K562 (cell line): ENCODE measurements at regions not wholly inside any gene's neighbourhood (a gene's known extent, or its start where the extent isn't known, plus 50 kb on each side); places are given as distances from the start of the nearest gene placed in this dataset.

Source experiments
- ATAC-seq: fragments of 200-7000 bp; cut with Tn5 transposase; 3 replicates; pipeline ENCODE4 v1.9.1; 2020; ENCODE audit warnings: moderate library complexity
- BruUV-seq: library from RNA; stranded (reverse); fragments of 400-500 nt; replicated peaks from 2 replicates; lab custom pipeline; 2021; lab: Mats Ljungman, UMichigan
- CTCF ChIA-PET: fragments of 300-600 bp; formaldehyde crosslinking; extraction: SDS; loops from one replicate; lab custom pipeline; 2021; ENCODE audit warnings: low intra/inter-chr PET ratio; lab: Yijun Ruan, JAX
- POLR2A ChIA-PET: fragments of 300-600, 350-650 bp; sonication (Branson Sonifier 250); formaldehyde crosslinking; extraction: SDS; loops from one replicate; lab custom pipeline; 2021; ENCODE audit warnings: antibody characterized with exemption, inconsistent platforms; lab: Yijun Ruan, JAX
- DNase-seq, 4 experiments: peaks; one replicate each; pipeline versions ENCODE4 v3.0.0 to v3.0.0-alpha.2; 2011 to 2018; ENCODE audit warnings: low spot score in 3 of 4, mixed read lengths in 3 of 4; ENCODE audit errors: extremely low read depth in 1 of 4
- FAIRE-seq: peaks from 2 replicates; lab custom pipeline; 2011; peaks lifted over from hg19 to GRCh38; lab: Jason Lieb, UNC
- H2AFZ ChIP-seq: 2 replicates; pipeline ENCODE4 v1.6.0; 2011; ENCODE audit warnings: low read depth, low read length, control low read depth, inconsistent platforms
- H3K27ac ChIP-seq: fragments of 200-600 bp; 3 replicates; pipeline ENCODE4 v1.8.0; 2011; ENCODE audit warnings: low read depth, mild to moderate bottlenecking, control low read depth, inconsistent platforms, low read length, moderate library complexity, mixed read lengths; ENCODE audit errors: extremely low read depth
- H3K27me3 ChIP-seq, 2 experiments: fragments of 300-600 bp in 1 of 2; 2 replicates in 1 of 2; 3 replicates in 1 of 2; pipeline versions ENCODE4 v1.6.0 to v1.8.0; 2011; ENCODE audit warnings: inconsistent platforms in 2 of 2, low read length in 2 of 2, mild to moderate bottlenecking in 1 of 2, mixed read lengths in 1 of 2, moderate library complexity in 1 of 2; ENCODE audit not compliant: control insufficient read depth in 2 of 2, insufficient read depth in 2 of 2
- H3K36me3 ChIP-seq: fragments of 300-600 bp; 3 replicates; pipeline ENCODE4 v1.8.0; 2011; ENCODE audit warnings: mild to moderate bottlenecking, low read length, inconsistent platforms; ENCODE audit not compliant: control insufficient read depth, insufficient read depth
- H3K4me1 ChIP-seq, 2 experiments: fragments of 200-600 bp in 1 of 2; replicated peaks in 1 of 2; 2 replicates in 1 of 2; 3 replicates in 1 of 2; pipeline versions ENCODE4 v1.5.1 to v1.8.0; 2011; ENCODE audit warnings: inconsistent platforms in 2 of 2, low read length in 2 of 2, mild to moderate bottlenecking in 1 of 2, mixed read lengths in 1 of 2, moderate library complexity in 1 of 2; ENCODE audit not compliant: control insufficient read depth in 2 of 2, insufficient read depth in 2 of 2
- H3K4me2 ChIP-seq: 2 replicates; pipeline ENCODE4 v1.6.1; 2011; ENCODE audit warnings: low read length, control low read depth, inconsistent platforms, mixed read lengths; ENCODE audit not compliant: insufficient read depth
- H3K4me3 ChIP-seq: fragments of 200-600 bp; sonication (generic), shearing (Covaris generic); 2 replicates; pipeline ENCODE4 v1.5.1; 2016; ENCODE audit warnings: control low read depth, inconsistent platforms
- H3K79me2 ChIP-seq: fragments of 200-600 bp; 3 replicates; pipeline ENCODE4 v1.8.0; 2011; ENCODE audit warnings: low read length, inconsistent platforms; ENCODE audit not compliant: control insufficient read depth, insufficient read depth
- H3K9ac ChIP-seq, 2 experiments: 2 replicates each; pipeline versions ENCODE4 v1.6.0 to v1.6.1; 2011; ENCODE audit warnings: low read depth in 2 of 2, low read length in 2 of 2, control low read depth in 1 of 2, inconsistent platforms in 1 of 2, mild to moderate bottlenecking in 1 of 2, mixed read lengths in 1 of 2; ENCODE audit not compliant: insufficient read depth in 1 of 2
- H3K9me1 ChIP-seq: one replicate; pipeline ENCODE4 v1.6.0; 2011; ENCODE audit warnings: inconsistent platforms, mild to moderate bottlenecking, low read length, moderate library complexity; ENCODE audit not compliant: control insufficient read depth, insufficient read depth
- H3K9me3 ChIP-seq: replicated peaks from 2 replicates; pipeline ENCODE4 v1.5.1; 2011; ENCODE audit warnings: low read depth, low read length, inconsistent platforms; ENCODE audit not compliant: control insufficient read depth, insufficient read depth
- H4K20me1 ChIP-seq: replicated peaks from 2 replicates; pipeline ENCODE4 v1.6.1; 2011; ENCODE audit warnings: low read length, inconsistent platforms, mixed read lengths; ENCODE audit not compliant: control insufficient read depth, insufficient read depth
- CREBBP ChIP-seq: IDR thresholded peaks from one replicate; pipeline ENCODE4 v1.6.1; 2012; ENCODE audit warnings: low read depth, mild to moderate bottlenecking, control low read depth, inconsistent platforms, low read length
- PHF21A ChIP-seq: fragments of 450-650 bp; IDR thresholded peaks from 2 replicates; pipeline ENCODE4 v1.6.1; 2017; ENCODE audit warnings: low read depth, borderline replicate concordance
- TCFL5 ChIP-seq: fragments of 250-450 bp; sonication (Bioruptor Pico); conservative IDR thresholded peaks from 2 replicates; pipeline ENCODE4 v1.6.1; 2021; ENCODE audit warnings: mild to moderate bottlenecking, moderate library complexity, matching md5 sums
- YY1 ChIP-seq, 3 experiments: IDR thresholded peaks; 2 replicates each; pipeline ENCODE4 v1.6.1; 2011; ENCODE audit warnings: low read length in 2 of 3, mild to moderate bottlenecking in 2 of 3, moderate library complexity in 2 of 3, borderline replicate concordance in 1 of 3, control low read depth in 1 of 3, low read depth in 1 of 3; ENCODE audit not compliant: insufficient read depth in 3 of 3, insufficient replicate concordance in 2 of 3, control insufficient read depth in 1 of 3, insufficient read length in 1 of 3; ENCODE audit errors: extremely low read depth in 1 of 3
- WGBS: fragments of 100-300 bp; shearing (Covaris generic); methylation state at CpG from one replicate; pipeline ENCODE4 v1.1.6; 2016; ENCODE audit warnings: low coverage, mixed read lengths; ENCODE audit not compliant: insufficient coverage; ENCODE audit errors: missing lambda C conversion rate; 5-methylcytosine and 5-hydroxymethylcytosine counted together
- in situ Hi-C: fragments of 300-500 bp; cut with MboI; formaldehyde crosslinking; loops from 4 replicates; pipeline ENCODE4 v1.15.0; 2018; ENCODE audit warnings: inconsistent platforms, mixed read lengths
- intact Hi-C: fragments of 100-400 bp; cut with micrococcal nuclease; formaldehyde crosslinking; loops from 2 replicates; pipeline ENCODE4 v1.14.2; 2022
- TF ChIP-seq, protein P1 (sequence below), 3 experiments: IDR thresholded peaks in 2 of 3; conservative IDR thresholded peaks in 1 of 3; 2 replicates each; pipeline ENCODE4 v1.5.1; 2011 to 2012; ENCODE audit warnings: low read length in 3 of 3, mild to moderate bottlenecking in 3 of 3, control low read depth in 2 of 3, improper control_type of control experiment in 1 of 3, inconsistent platforms in 1 of 3, low read depth in 1 of 3, mixed read lengths in 1 of 3, moderate library complexity in 1 of 3; ENCODE audit not compliant: insufficient read depth in 2 of 3

- TF ChIP-seq PHF21A: no peak
Measured at GRCh38 chr6:169382735-169383134, 129.1 kb upstream of the THBS2 start (continued).

GRCh38 chr6:169381988-169382387 lies 128.3 kb upstream of the THBS2 start:
- H3K27me3 ChIP-seq: peaks cover 31 to 55% of the 10 kb centered on the region in 2 experiments; a peak in 4 of 5 replicates
- whole genome bisulfite sequencing: 3% methylated on average over 6 of the region's 6 CpGs
- H3K79me2 ChIP-seq: no peaks in the 10 kb centered on the region
- CTCF ChIA-PET: no interaction called here
- intact Hi-C loops (no loop called here), in situ Hi-C loops (no loop called here)
- POLR2A ChIA-PET: no interaction called here
- no TSS peak for BruUV-seq
- H3K9ac ChIP-seq: no peak overlapping the region
- no peak overlapping the region for H3K4me3 ChIP-seq
- no peaks in the 10 kb centered on the region for H3K9me3 ChIP-seq
- ATAC-seq: no peak
- no peaks in the 10 kb centered on the region for H4K20me1 ChIP-seq
- H3K4me1 ChIP-seq: no peaks in the 10 kb centered on the region
- no peak for TF ChIP-seq CREBBP
- TF ChIP-seq YY1 (IDR thresholded peaks at IDR 0.05; ENCODE audit: borderline replicate concordance in 1 of 3, control insufficient read depth in 1 of 3, extremely low read depth in 1 of 3, insufficient read depth in 3 of 3, insufficient read length in 1 of 3, insufficient replicate concordance in 2 of 3, low read depth in 1 of 3, low read length in 2 of 3): peak in 1 of 3 experiments; percentile 58
- TF ChIP-seq TCFL5: no peak
- TF ChIP-seq, protein P1, sequence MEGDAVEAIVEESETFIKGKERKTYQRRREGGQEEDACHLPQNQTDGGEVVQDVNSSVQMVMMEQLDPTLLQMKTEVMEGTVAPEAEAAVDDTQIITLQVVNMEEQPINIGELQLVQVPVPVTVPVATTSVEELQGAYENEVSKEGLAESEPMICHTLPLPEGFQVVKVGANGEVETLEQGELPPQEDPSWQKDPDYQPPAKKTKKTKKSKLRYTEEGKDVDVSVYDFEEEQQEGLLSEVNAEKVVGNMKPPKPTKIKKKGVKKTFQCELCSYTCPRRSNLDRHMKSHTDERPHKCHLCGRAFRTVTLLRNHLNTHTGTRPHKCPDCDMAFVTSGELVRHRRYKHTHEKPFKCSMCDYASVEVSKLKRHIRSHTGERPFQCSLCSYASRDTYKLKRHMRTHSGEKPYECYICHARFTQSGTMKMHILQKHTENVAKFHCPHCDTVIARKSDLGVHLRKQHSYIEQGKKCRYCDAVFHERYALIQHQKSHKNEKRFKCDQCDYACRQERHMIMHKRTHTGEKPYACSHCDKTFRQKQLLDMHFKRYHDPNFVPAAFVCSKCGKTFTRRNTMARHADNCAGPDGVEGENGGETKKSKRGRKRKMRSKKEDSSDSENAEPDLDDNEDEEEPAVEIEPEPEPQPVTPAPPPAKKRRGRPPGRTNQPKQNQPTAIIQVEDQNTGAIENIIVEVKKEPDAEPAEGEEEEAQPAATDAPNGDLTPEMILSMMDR (IDR thresholded peaks at IDR 0.05 in 2 of 3, conservative IDR thresholded peaks at IDR 0.05 in 1 of 3; ENCODE audit: insufficient read depth in 2 of 3, low read depth in 1 of 3, low read length in 3 of 3): peak in 1 of 3 experiments; percentile 5; a peak in 1 of 6 replicates
- H3K9me1 ChIP-seq: no peaks in the 10 kb centered on the region
- H3K27ac ChIP-seq: no peak overlapping the region
- FAIRE-seq: no peak
- no peaks in the 10 kb centered on the region for H3K36me3 ChIP-seq
- DNase-seq: no peak
- no peak overlapping the region for H3K4me2 ChIP-seq
- H2AFZ ChIP-seq: no peak overlapping the region
